ENCODE measurements at regions not wholly inside any gene's neighbourhood (a gene's known extent, or its start where the extent isn't known, plus 50 kb on each side); places are given as distances from the start of the nearest gene placed in this dataset.

DNA sequence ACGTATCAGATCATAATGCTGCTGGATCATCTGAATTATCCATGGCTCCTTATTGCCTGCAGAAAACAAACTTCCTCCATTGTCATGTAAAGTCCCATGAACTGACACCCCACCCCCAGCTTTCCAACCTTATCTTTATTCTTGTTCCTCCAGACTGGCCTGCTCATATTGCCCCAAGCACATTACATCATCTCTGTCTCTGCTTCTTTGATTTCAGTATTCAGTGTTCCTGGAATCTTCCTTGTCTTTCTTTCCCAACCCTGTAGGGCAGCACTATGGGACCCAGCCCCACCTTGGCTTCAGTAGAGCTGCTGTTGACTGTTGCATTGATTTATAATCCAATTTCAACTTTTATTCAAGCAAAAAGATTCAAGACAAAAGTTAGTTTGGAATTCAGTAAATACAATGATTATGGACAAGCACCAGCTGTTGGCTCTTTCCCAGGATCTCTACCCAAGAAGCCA lies 187.5 kb upstream of the ECI2 start (continued):
- TF ChIP-seq, protein P1, sequence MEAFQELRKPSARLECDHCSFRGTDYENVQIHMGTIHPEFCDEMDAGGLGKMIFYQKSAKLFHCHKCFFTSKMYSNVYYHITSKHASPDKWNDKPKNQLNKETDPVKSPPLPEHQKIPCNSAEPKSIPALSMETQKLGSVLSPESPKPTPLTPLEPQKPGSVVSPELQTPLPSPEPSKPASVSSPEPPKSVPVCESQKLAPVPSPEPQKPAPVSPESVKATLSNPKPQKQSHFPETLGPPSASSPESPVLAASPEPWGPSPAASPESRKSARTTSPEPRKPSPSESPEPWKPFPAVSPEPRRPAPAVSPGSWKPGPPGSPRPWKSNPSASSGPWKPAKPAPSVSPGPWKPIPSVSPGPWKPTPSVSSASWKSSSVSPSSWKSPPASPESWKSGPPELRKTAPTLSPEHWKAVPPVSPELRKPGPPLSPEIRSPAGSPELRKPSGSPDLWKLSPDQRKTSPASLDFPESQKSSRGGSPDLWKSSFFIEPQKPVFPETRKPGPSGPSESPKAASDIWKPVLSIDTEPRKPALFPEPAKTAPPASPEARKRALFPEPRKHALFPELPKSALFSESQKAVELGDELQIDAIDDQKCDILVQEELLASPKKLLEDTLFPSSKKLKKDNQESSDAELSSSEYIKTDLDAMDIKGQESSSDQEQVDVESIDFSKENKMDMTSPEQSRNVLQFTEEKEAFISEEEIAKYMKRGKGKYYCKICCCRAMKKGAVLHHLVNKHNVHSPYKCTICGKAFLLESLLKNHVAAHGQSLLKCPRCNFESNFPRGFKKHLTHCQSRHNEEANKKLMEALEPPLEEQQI (IDR thresholded peaks at IDR 0.05) = 0 out of 2 replicates have a peak, but pooled peaks have one; percentile 28
- TF ChIP-seq, protein P2, sequence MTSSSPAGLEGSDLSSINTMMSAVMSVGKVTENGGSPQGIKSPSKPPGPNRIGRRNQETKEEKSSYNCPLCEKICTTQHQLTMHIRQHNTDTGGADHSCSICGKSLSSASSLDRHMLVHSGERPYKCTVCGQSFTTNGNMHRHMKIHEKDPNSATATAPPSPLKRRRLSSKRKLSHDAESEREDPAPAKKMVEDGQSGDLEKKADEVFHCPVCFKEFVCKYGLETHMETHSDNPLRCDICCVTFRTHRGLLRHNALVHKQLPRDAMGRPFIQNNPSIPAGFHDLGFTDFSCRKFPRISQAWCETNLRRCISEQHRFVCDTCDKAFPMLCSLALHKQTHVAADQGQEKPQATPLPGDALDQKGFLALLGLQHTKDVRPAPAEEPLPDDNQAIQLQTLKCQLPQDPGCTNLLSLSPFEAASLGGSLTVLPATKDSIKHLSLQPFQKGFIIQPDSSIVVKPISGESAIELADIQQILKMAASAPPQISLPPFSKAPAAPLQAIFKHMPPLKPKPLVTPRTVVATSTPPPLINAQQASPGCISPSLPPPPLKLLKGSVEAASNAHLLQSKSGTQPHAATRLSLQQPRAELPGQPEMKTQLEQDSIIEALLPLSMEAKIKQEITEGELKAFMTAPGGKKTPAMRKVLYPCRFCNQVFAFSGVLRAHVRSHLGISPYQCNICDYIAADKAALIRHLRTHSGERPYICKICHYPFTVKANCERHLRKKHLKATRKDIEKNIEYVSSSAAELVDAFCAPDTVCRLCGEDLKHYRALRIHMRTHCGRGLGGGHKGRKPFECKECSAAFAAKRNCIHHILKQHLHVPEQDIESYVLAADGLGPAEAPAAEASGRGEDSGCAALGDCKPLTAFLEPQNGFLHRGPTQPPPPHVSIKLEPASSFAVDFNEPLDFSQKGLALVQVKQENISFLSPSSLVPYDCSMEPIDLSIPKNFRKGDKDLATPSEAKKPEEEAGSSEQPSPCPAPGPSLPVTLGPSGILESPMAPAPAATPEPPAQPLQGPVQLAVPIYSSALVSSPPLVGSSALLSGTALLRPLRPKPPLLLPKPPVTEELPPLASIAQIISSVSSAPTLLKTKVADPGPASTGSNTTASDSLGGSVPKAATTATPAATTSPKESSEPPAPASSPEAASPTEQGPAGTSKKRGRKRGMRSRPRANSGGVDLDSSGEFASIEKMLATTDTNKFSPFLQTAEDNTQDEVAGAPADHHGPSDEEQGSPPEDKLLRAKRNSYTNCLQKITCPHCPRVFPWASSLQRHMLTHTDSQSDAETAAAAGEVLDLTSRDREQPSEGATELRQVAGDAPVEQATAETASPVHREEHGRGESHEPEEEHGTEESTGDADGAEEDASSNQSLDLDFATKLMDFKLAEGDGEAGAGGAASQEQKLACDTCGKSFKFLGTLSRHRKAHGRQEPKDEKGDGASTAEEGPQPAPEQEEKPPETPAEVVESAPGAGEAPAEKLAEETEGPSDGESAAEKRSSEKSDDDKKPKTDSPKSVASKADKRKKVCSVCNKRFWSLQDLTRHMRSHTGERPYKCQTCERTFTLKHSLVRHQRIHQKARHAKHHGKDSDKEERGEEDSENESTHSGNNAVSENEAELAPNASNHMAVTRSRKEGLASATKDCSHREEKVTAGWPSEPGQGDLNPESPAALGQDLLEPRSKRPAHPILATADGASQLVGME (CRISPR knock-in tag; IDR thresholded peaks at IDR 0.05) = 0 out of 2 replicates have a peak, but pooled peaks have one; percentile 45
- TF ChIP-seq HNRNPK (IDR thresholded peaks at IDR 0.05; ENCODE audit: low read depth, low read length, poor library complexity, severe bottlenecking) = no peak
- no peak for TF ChIP-seq TAF9B (IDR thresholded peaks at IDR 0.05; ENCODE audit: partially characterized antibody)
- TF ChIP-seq, protein P3, sequence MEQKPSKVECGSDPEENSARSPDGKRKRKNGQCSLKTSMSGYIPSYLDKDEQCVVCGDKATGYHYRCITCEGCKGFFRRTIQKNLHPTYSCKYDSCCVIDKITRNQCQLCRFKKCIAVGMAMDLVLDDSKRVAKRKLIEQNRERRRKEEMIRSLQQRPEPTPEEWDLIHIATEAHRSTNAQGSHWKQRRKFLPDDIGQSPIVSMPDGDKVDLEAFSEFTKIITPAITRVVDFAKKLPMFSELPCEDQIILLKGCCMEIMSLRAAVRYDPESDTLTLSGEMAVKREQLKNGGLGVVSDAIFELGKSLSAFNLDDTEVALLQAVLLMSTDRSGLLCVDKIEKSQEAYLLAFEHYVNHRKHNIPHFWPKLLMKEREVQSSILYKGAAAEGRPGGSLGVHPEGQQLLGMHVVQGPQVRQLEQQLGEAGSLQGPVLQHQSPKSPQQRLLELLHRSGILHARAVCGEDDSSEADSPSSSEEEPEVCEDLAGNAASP (IDR thresholded peaks at IDR 0.05) = no peak
- TF ChIP-seq, protein P4, sequence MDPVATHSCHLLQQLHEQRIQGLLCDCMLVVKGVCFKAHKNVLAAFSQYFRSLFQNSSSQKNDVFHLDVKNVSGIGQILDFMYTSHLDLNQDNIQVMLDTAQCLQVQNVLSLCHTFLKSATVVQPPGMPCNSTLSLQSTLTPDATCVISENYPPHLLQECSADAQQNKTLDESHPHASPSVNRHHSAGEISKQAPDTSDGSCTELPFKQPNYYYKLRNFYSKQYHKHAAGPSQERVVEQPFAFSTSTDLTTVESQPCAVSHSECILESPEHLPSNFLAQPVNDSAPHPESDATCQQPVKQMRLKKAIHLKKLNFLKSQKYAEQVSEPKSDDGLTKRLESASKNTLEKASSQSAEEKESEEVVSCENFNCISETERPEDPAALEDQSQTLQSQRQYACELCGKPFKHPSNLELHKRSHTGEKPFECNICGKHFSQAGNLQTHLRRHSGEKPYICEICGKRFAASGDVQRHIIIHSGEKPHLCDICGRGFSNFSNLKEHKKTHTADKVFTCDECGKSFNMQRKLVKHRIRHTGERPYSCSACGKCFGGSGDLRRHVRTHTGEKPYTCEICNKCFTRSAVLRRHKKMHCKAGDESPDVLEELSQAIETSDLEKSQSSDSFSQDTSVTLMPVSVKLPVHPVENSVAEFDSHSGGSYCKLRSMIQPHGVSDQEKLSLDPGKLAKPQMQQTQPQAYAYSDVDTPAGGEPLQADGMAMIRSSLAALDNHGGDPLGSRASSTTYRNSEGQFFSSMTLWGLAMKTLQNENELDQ (CRISPR knock-in tag; IDR thresholded peaks at IDR 0.05; ENCODE audit: borderline replicate concordance) = no peak
- TF ChIP-seq NFIX (CRISPR knock-in tag; IDR thresholded peaks at IDR 0.05; ENCODE audit: low read depth) = no peak
- no peak for TF ChIP-seq RHOXF2B (CRISPR knock-in tag; conservative IDR thresholded peaks at IDR 0.05)
- TF ChIP-seq, protein P5, sequence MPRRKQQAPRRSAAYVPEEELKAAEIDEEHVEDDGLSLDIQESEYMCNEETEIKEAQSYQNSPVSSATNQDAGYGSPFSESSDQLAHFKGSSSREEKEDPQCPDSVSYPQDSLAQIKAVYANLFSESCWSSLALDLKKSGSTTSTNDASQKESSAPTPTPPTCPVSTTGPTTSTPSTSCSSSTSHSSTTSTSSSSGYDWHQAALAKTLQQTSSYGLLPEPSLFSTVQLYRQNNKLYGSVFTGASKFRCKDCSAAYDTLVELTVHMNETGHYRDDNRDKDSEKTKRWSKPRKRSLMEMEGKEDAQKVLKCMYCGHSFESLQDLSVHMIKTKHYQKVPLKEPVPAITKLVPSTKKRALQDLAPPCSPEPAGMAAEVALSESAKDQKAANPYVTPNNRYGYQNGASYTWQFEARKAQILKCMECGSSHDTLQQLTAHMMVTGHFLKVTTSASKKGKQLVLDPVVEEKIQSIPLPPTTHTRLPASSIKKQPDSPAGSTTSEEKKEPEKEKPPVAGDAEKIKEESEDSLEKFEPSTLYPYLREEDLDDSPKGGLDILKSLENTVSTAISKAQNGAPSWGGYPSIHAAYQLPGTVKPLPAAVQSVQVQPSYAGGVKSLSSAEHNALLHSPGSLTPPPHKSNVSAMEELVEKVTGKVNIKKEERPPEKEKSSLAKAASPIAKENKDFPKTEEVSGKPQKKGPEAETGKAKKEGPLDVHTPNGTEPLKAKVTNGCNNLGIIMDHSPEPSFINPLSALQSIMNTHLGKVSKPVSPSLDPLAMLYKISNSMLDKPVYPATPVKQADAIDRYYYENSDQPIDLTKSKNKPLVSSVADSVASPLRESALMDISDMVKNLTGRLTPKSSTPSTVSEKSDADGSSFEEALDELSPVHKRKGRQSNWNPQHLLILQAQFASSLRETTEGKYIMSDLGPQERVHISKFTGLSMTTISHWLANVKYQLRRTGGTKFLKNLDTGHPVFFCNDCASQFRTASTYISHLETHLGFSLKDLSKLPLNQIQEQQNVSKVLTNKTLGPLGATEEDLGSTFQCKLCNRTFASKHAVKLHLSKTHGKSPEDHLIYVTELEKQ (CRISPR knock-in tag; IDR thresholded peaks at IDR 0.05) = no peak
- TF ChIP-seq MAFF (IDR thresholded peaks at IDR 0.05; ENCODE audit: low read length) = no peak

All from K562 (cell line).